ENCODE measurements at regions not wholly inside any gene's neighbourhood (a gene's known extent, or its start where the extent isn't known, plus 50 kb on each side); places are given as distances from the start of the nearest gene placed in this dataset.

DNA sequence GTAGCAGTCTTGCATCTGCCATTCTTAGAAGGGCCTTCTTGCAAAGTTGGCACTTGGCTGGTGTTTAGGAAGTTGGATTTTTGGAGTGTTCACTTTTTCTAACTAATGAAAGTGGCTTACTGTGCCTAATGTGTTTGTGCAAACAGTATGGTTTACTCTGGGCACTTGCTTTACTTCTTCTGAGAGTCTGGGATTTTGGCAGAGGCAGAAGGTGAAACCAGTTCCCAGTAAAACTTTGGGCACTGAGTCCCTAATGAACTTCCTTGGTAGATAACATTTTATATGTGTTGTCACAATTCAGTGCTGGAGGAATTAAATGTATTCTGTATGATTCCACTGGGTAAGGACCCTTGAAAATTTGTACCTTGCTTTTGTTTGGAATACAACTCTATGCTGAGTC lies 155.7 kb downstream of the FAM170A start:
- DNase-seq (no peak), ATAC-seq (ENCODE audit: low read depth) (no peak)
- Histone ChIP-seq H3K23ac (ENCODE audit: low read depth, low read length) (no peak overlapping the region), H4K20me1 (ENCODE audit: insufficient read depth, low read length) (no peaks in the 10 kb centered on the region), H2BK15ac (ENCODE audit: low read depth, low read length) (no peak overlapping the region), H3K36me3 (ENCODE audit: control insufficient read depth, insufficient read depth, low read length) (no peaks in the 10 kb centered on the region), H3K4ac (ENCODE audit: low read depth, low read length) (no peak overlapping the region), H3K56ac (ENCODE audit: extremely low read depth, insufficient read depth, low read length) (no peak overlapping the region), H2AK9ac (replicated peaks; ENCODE audit: low read depth, low read length, poor library complexity) (no peak overlapping the region), H3K9me1 (ENCODE audit: insufficient read depth, low read length) (no peaks in the 10 kb centered on the region), H4K8ac (ENCODE audit: low read depth in 2 of 2, low read length in 2 of 2) (no peak overlapping the region), H3K27ac (ENCODE audit: insufficient read depth, low read length) (no peak overlapping the region), H2BK5ac (ENCODE audit: low read depth, low read length, poor library complexity, severe bottlenecking) (no peak overlapping the region), H3K9me3 (ENCODE audit: control insufficient read depth, insufficient read depth, low read length) (no peaks in the 10 kb centered on the region), H3K4me3 (ENCODE audit: insufficient read depth, low read depth, low read length) (no peak overlapping the region), H3K4me2 (ENCODE audit: low read depth, low read length) (no peak overlapping the region), H2AFZ (replicated peaks; ENCODE audit: low read length, poor library complexity) (no peak overlapping the region), H3K27me3 (ENCODE audit: control insufficient read depth, insufficient read depth, low read length) (no peaks in the 10 kb centered on the region), H3K14ac (replicated peaks; ENCODE audit: low read depth, low read length) (no peak overlapping the region), H3K18ac (ENCODE audit: low read depth, low read length) (no peak overlapping the region), H3K9ac (ENCODE audit: low read depth, low read length) (no peak overlapping the region), H2AK5ac (ENCODE audit: low read depth, low read length) (no peak overlapping the region), H4K5ac (ENCODE audit: low read depth, low read length) (no peak overlapping the region), H2BK20ac (ENCODE audit: low read depth, low read length) (no peak overlapping the region), H3K79me1 (ENCODE audit: low read depth in 1 of 2, low read length in 2 of 2) (no peaks in the 10 kb centered on the region), H3K4me1 (ENCODE audit: control insufficient read depth, insufficient read depth, low read length) (no peaks in the 10 kb centered on the region), H4K91ac (ENCODE audit: insufficient read depth, low read depth, low read length) (no peak overlapping the region), H2BK120ac (ENCODE audit: low read depth, low read length) (no peak overlapping the region)
- dilution Hi-C loops (cut with HindIII; ENCODE audit: low sequenced_read_pairs, unreplicated experiment) (no loop called here), in situ Hi-C loops (cut with MboI; ENCODE audit: low sequenced_read_pairs) (no loop called here), intact Hi-C loops (cut with micrococcal nuclease) (no loop called here)
- no peak for TF ChIP-seq BHLHE40 (IDR thresholded peaks at IDR 0.05; ENCODE audit: low read depth, low read length)
- TF ChIP-seq MXI1 (IDR thresholded peaks at IDR 0.05; ENCODE audit: borderline replicate concordance, low read depth, low read length), result no peak
- TF ChIP-seq RCOR1 (IDR thresholded peaks at IDR 0.05; ENCODE audit: insufficient replicate concordance, low read length), result no peak
- no peak for TF ChIP-seq FOS (IDR thresholded peaks at IDR 0.05; ENCODE audit: low read depth, low read length)
- TF ChIP-seq, protein P1, sequence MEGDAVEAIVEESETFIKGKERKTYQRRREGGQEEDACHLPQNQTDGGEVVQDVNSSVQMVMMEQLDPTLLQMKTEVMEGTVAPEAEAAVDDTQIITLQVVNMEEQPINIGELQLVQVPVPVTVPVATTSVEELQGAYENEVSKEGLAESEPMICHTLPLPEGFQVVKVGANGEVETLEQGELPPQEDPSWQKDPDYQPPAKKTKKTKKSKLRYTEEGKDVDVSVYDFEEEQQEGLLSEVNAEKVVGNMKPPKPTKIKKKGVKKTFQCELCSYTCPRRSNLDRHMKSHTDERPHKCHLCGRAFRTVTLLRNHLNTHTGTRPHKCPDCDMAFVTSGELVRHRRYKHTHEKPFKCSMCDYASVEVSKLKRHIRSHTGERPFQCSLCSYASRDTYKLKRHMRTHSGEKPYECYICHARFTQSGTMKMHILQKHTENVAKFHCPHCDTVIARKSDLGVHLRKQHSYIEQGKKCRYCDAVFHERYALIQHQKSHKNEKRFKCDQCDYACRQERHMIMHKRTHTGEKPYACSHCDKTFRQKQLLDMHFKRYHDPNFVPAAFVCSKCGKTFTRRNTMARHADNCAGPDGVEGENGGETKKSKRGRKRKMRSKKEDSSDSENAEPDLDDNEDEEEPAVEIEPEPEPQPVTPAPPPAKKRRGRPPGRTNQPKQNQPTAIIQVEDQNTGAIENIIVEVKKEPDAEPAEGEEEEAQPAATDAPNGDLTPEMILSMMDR (conservative IDR thresholded peaks at IDR 0.05; ENCODE audit: low read depth, low read length), result no peak
- no peak for TF ChIP-seq CEBPB (IDR thresholded peaks at IDR 0.05; ENCODE audit: low read depth, low read length)
- TF ChIP-seq, protein P2, sequence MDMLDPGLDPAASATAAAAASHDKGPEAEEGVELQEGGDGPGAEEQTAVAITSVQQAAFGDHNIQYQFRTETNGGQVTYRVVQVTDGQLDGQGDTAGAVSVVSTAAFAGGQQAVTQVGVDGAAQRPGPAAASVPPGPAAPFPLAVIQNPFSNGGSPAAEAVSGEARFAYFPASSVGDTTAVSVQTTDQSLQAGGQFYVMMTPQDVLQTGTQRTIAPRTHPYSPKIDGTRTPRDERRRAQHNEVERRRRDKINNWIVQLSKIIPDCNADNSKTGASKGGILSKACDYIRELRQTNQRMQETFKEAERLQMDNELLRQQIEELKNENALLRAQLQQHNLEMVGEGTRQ (IDR thresholded peaks at IDR 0.05; ENCODE audit: low read depth, low read length), result no peak
- no peak for TF ChIP-seq SMC3 (IDR thresholded peaks at IDR 0.05; ENCODE audit: low read depth, low read length)
- no peak for TF ChIP-seq RAD21 (IDR thresholded peaks at IDR 0.05; ENCODE audit: low read length)
- TF ChIP-seq RFX5 (IDR thresholded peaks at IDR 0.05; ENCODE audit: low read depth, low read length), result no peak
- no peak for TF ChIP-seq MAFK (IDR thresholded peaks at IDR 0.05; ENCODE audit: low read depth, low read length)
- TF ChIP-seq, protein P3, sequence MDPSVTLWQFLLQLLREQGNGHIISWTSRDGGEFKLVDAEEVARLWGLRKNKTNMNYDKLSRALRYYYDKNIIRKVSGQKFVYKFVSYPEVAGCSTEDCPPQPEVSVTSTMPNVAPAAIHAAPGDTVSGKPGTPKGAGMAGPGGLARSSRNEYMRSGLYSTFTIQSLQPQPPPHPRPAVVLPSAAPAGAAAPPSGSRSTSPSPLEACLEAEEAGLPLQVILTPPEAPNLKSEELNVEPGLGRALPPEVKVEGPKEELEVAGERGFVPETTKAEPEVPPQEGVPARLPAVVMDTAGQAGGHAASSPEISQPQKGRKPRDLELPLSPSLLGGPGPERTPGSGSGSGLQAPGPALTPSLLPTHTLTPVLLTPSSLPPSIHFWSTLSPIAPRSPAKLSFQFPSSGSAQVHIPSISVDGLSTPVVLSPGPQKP (IDR thresholded peaks at IDR 0.05; ENCODE audit: borderline replicate concordance, low read depth, low read length), result no peak
- no peak for TF ChIP-seq NFE2L2 (IDR thresholded peaks at IDR 0.05; ENCODE audit: low read depth, low read length)
- no peak for TF ChIP-seq POLR2A (IDR thresholded peaks at IDR 0.05; ENCODE audit: low read depth, low read length)
- TF ChIP-seq MAZ (IDR thresholded peaks at IDR 0.05; ENCODE audit: borderline replicate concordance, low read depth, low read length), result no peak
- POLR2A ChIA-PET (ENCODE audit: unreplicated experiment), result no interaction called here
- CTCF ChIA-PET, result no interaction called here
- BruUV-seq (replicated peaks), result no TSS peak
